CD4-positive, alpha-beta T cell treated with Interleukin-17A for 1 hour (primary cell): ENCODE measurements at regions not wholly inside any gene's neighbourhood (a gene's known extent, or its start where the extent isn't known, plus 50 kb on each side); places are given as distances from the start of the nearest gene placed in this dataset.

Source experiments
- DNase-seq: peaks from one replicate; pipeline ENCODE4 v3.0.0-alpha.2; 2020

- no peak for DNase-seq
Measured at GRCh38 chr3:13207975-13208705, 134.9 kb upstream of the IQSEC1 start.

GRCh38 chr3:13207578-13207922 is 134.3 kb upstream of the IQSEC1 start:
- no peak for DNase-seq

DNA sequence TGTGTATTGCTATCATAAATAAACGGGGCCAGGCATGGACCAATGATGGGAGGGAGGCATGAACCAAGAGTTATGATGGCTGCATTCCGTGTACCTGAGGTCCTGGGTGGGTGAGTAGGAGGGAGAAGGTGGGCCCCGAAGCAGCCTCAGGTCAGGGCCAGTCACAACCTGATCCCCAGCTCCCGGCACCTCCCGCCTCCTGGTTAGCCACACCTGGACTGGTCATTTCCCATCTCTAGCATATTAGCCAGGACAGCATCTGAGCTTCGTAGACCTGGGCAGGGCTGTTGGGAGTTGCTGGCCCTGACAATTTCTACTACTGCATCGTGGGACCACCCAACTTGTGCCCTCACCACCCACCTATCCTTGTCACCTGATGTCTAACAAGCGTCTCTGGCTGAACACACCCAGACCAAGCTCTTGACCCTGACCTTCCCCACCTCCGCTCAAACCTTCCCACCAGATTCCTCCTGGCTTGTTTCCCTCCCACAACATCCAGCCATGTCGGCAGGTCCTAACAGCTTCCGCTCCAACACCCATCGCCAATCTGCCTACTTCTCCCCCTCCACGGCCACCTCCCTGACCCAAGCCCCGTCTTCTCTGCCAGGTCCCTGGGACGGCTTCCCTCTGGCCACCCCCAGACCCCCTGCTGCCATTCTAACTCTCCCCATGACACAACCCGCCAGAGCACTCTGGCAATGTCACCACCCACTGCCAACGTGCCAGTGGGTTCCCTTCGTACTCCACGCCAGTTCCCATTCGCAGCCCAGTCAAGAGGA is 133.8 kb upstream of the IQSEC1 start:
- no peak for DNase-seq

DNA sequence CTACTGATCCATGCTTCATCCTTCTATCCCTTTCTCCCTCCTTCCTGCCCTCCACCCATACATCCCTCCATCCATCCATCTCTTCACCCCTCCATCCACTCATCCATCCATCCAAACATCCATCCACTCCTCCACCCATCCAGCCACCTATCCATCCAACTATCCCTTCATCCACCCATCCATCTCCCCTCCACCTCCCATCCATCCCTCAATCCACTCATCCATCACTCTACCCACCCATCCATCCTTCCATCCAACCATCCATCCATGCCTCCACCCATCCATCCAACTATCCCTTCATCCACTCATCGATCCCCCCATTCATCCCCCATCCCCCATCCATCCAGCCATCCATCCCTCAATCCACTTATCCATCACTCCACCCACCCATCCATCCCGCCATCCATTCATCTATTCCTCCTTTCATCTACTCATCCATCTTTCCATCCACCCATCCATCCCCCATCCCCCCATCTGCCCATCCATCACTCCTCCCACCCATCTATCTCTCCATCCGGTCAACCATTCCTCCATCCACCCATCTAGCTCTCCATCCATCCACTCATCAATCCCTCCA is 132.4 kb upstream of the IQSEC1 start:
- no peak for DNase-seq

DNA sequence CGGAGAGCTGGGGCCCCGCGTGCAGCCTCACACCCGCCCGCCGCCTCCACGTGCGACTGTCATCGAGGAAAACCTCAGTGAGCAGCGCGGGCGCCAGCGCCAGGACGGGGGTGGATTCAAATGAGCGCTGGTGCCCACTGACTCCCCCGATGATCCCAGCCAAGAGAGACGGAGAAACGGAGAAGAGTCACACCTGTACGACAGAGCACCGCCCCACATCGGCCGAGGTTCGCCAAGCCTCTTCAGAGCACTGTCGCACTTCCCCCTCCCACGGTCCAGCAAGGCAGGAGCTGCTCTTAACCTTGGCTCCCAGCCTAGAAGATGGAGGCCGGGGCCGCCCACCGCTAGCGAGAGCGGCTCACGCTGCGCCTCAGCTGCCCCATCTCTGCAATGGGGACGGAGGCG is 130.9 kb upstream of the IQSEC1 start:
- DNase-seq = no peak

- DNase-seq = no peak
Measured at GRCh38 chr3:13203398-13204176, 130.4 kb upstream of the IQSEC1 start.

DNA sequence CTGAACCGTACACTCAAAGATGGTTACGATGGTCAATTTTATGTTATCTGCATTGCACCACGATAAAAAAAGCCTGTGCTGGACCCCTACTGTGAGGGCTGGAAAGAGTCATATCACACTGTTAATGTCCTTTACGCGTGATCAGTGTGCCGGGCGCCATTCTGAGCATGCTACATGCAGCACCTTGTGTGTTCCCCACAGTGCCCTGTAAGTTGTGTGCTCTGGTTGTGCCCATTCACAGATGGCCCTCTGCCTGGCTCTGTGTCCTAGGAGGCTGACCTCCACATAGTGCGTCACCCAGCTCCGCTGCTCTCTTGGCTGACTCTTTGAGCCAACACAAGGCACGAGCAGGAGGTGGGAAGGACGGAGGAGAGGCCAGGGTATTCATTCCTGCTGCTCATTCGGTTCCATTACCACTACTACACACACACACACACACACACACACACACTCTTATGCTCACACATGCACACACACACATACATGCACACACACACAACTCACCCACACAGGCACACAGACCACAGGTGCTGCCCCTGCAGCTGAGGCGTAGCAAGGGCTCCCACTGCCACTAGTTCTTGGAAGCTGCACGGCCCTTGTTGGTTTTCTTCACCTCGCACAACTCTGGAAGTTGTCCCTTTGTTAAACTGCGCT is 129.6 kb upstream of the IQSEC1 start:
- DNase-seq = no peak

GRCh38 chr3:13201851-13202250 is 128.6 kb upstream of the IQSEC1 start:
- DNase-seq = no peak

- DNase-seq = no peak
Measured at GRCh38 chr3:13200946-13201345, 127.7 kb upstream of the IQSEC1 start.

DNA sequence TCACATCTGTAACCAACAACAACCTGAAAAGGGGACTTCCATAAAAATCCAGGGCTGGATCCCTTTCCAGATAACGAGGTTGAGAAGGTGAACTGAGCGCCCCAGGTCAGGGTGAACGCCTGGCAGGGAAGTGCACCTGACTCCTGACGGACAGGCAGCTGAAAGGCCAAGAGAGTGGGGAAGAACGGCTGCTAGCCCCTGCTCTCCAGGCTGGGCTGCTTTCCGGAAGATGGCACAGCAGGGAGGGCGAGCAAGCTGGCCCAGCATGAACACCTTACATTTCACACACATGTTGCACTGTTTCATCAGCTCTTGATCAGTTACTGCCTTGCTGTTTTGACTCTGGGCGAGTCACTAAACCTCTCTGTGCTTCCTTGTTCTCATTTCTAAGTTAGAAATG is 127.2 kb upstream of the IQSEC1 start:
- no peak for DNase-seq

DNA sequence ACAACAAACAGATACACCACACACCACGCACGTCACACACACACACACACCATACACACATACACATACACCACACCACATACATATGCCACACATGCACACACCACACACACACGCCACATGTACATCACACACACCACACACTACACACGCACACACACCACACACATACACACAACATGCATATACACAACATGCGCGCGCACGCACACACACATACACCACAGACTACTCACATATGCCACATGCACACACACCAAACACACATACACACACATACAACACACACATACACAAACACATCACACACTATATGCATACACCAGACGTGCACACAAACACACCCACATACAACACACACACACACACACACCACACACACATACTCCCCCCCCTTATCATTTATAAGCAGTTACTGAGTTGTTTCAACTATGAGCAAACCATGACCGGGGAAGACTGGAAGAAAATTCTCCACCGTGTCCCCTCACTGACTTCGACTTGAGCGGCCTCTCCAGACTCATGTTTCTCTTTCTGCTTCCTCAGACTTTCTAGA is 126.7 kb upstream of the IQSEC1 start:
- no peak for DNase-seq

DNA sequence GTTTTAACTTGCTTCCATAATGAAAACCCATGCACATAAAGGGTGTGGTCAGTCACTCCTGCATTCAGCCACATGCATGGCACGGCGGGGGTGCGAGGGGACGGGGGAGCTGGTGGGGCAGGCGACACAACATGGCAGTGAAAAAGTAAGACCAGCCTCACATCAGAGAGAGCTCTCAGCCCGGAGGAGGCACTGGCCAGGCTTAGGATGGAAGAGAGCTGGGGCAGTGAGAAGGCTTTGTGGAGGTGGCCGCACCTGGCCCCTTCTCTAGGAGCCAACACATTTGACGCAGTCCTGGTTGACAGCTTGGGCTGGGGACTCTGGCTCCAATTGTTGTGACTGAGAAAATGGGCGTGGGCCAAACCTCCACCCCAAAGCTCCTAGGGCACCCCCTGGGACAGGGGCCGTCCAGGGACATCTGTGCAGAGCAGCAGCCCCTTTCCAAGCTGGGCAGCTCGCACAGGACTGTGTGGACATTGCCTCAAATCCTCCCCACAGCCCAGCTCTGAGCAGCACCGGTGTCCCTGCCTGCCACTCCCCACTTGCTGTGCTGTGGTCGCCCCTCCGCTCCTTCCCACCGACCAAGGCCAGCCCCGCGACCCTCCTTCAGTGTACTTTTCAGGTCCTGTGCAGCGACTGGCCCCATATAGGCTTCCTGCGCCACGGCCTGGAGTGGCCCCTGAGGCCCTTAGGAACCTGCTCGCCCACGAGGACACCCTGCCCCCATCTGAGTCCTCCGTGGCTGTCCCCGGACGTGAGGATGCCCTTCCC is 126.0 kb upstream of the IQSEC1 start:
- no peak for DNase-seq

DNA sequence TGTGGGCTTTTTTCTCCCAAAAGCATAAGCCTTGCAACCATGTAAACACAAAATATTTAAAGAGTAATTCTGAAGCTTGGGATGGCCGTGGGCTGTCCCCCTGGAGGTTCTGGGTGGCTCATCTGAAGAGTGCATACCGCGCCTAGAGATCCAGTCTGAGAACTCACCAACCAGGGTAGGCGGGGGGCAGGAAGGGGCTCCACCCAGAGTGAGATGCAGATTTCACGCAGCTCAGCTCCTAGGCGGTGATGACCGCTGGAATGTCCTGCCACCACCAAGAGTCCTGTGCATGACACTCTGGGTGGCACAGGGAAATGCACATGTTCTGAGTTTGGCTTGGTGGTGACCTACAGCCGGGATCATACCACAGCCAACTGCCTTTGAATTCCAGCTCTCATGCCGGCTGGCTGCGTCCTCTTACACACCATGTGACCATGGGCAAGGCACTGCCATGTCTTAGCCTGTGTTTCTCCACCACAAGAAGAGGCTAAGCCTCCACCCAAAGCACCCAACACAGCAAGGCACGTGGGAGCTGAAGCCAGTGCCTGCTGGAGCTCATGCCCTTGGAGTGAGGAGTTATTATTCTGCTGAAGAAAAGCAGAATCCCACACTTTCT is 125.1 kb upstream of the IQSEC1 start:
- DNase-seq = no peak

GRCh38 chr3:13197795-13198194 is 124.6 kb upstream of the IQSEC1 start:
- DNase-seq = no peak

- no peak for DNase-seq
Measured at GRCh38 chr3:13197281-13197680, 124.1 kb upstream of the IQSEC1 start.

DNA sequence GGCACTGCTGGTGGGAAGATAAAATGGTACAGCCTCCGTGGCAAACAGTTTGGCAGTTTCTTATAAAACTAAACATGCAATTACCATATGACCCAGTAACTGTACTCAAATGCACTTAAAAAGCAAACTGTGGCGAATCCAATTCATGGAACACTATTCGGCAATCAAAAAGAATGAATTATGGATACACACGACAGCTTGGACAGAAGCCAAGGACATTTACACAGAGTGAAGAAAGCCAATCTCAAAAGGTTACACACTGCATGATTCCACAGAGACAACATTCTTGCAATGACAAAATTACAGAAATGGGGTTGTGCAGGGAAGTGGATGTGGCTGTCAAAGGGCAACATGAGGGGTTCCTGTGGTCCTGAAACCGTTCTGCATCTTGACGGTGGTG is 122.1 kb upstream of the IQSEC1 start:
- DNase-seq = no peak

DNA sequence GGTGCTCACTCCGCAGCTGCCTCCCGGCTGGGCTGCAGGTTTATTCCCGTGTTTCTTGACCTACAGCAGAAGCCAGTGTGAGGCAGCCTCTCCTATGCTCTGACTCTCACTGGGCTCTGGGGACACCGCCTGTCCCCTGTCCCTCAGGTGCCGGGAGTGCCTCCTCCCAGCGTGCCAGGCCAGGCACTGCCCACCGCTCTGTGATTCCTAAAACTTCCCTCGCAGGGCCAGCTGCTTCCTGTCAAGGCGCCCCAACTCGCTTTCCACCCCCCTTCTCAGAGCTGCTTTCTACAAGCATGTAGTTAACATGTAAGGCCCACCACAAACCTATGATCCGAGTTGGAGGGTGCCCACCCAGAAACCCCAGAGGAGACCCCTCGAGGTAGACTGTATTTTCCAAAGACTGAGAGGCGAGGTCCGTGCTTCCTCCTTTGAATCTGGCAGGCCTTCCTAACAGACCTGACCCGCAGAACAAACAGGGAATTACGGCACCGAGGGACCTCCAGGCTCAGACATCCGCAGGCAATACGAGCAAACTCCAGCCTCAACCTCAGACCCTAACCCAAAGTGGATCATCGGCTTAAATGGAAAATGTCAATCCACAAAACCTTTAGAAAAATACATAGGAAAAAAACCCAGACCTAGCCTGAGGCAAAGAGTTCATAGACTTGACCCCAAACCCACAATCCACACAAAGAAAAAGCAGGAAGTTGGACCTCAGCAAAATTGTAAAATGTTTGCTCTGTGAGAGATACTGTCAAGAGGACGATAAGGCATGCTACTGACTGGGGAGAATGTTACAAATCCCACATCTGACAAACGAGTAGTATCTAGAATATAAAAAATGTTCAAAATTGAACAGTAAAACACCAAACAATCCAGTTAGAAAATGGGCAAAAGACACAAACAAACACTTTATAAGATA is 121.3 kb upstream of the IQSEC1 start:
- no peak for DNase-seq

DNA sequence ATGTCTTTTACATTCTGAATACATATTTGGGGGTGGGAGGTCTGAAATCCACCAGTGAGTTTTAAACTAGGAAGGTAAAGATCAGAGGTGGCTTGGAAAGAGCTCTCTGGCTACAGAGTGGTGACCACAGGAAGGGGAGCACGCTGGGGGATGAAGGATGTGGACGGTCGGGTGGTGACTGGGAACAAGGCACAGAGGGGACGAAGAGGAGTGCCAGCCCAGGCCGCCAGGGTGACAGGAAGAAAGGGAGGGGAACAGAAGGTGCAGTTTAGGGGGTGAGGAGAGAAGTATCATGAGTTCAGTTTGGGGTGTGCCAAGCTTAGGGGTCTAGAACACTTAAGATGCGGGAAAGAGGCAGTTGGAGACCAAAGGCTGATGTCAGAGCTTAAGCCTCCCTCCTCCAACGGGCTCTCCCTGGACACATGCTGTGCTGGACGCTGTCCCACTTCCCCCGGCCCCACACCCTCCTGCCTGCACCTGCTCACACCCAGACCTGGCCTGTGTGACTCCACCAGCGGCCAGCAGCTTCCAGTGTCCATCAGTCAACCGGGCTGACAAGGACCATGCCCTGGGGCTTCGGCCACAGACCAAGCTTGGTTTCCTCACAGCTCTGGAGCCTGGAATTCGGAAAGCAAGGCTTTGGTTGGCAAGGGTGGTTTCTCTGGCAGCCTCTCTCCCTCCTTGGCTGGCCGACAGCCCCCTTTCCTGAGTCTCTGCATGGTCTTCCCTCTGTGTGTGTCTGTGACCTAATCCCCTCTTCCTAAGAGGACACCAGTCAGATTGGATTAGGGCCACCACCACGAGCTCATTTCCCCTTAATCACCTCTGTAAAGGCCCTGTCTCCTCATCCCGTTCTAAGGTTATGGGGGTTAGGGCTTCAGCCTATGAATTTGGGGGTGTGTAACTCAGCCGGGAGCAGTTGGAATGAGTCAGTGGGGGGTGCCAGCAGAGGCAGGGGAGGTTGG is 120.4 kb upstream of the IQSEC1 start:
- no peak for DNase-seq
